Osteoblast (primary cell): ENCODE measurements at regions not wholly inside any gene's neighbourhood (a gene's known extent, or its start where the extent isn't known, plus 50 kb on each side); places are given as distances from the start of the nearest gene placed in this dataset.

Experiments
- DNase-seq: peaks from one replicate; pipeline ENCODE4 v3.0.0; 2011; ENCODE audit warnings: low spot score, mixed read lengths; ENCODE audit not compliant: insufficient read length; ENCODE audit errors: missing footprints
- H2AFZ ChIP-seq: 2 replicates; pipeline ENCODE4 v1.6.0; 2011; ENCODE audit warnings: mild to moderate bottlenecking, low read length
- H3K27ac ChIP-seq: 2 replicates; pipeline ENCODE4 v1.5.1; 2011; ENCODE audit warnings: mild to moderate bottlenecking, low read depth, low read length, moderate library complexity
- H3K27me3 ChIP-seq: 2 replicates; pipeline ENCODE4 v1.6.0; 2012; ENCODE audit warnings: mild to moderate bottlenecking, control low read depth, inconsistent platforms, low read length, moderate library complexity; ENCODE audit not compliant: insufficient read depth
- H3K36me3 ChIP-seq: 2 replicates; pipeline ENCODE4 v1.5.1; 2011; ENCODE audit warnings: mild to moderate bottlenecking, low read length, control low read depth, moderate library complexity; ENCODE audit not compliant: insufficient read depth
- H3K4me1 ChIP-seq: 2 replicates; pipeline ENCODE4 v1.5.1; 2011; ENCODE audit warnings: mild to moderate bottlenecking, low read length, control low read depth, moderate library complexity; ENCODE audit not compliant: insufficient read depth
- H3K4me2 ChIP-seq: 2 replicates; pipeline ENCODE4 v1.6.0; 2011; ENCODE audit warnings: mild to moderate bottlenecking, low read length; ENCODE audit not compliant: insufficient read depth
- H3K4me3 ChIP-seq: fragments of 200-600 bp; sonication (generic); 3 replicates; pipeline ENCODE4 v1.5.1; 2012; ENCODE audit warnings: mild to moderate bottlenecking, low read length, inconsistent platforms; ENCODE audit not compliant: insufficient read depth
- H3K79me2 ChIP-seq: 2 replicates; pipeline ENCODE4 v1.6.0; 2012; ENCODE audit warnings: mild to moderate bottlenecking, low read length, control low read depth, inconsistent platforms; ENCODE audit not compliant: insufficient read depth
- H3K9me3 ChIP-seq: 2 replicates; pipeline ENCODE4 v1.5.1; 2011; ENCODE audit warnings: low read depth, low read length, control low read depth
- H4K20me1 ChIP-seq: 2 replicates; pipeline ENCODE4 v1.6.0; 2012; ENCODE audit warnings: mild to moderate bottlenecking, low read length, control low read depth; ENCODE audit not compliant: insufficient read depth
- CTCF ChIP-seq: IDR thresholded peaks from 2 replicates; pipeline ENCODE4 v1.5.1; 2011; ENCODE audit warnings: mild to moderate bottlenecking, low read depth, low read length, moderate library complexity; ENCODE audit errors: extremely low read depth

GRCh38 chr2:191615596-191615995, 62.3 kb upstream of the NABP1 start:
- peaks cover 28% of the 10 kb centered on the region for H3K4me1 ChIP-seq

GRCh38 chr2:191617575-191617974, 60.4 kb upstream of the NABP1 start:
- Histone ChIP-seq H2AFZ (peak overlapping the region; percentile 71), H3K4me2 (no peak overlapping the region), H3K27ac (peak overlapping the region; percentile 26), H3K4me3 (no peak overlapping the region), H3K79me2 (no peaks in the 10 kb centered on the region), H3K36me3 (no peaks in the 10 kb centered on the region), H3K4me1 (peaks cover 17% of the 10 kb centered on the region), H4K20me1 (no peaks in the 10 kb centered on the region), H3K9me3 (no peaks in the 10 kb centered on the region), H3K27me3 (no peaks in the 10 kb centered on the region)
- no peak for TF ChIP-seq CTCF
- no peak for DNase-seq

More at GRCh38 chr2:191615596-191615995, 62.3 kb upstream of the NABP1 start:
- Histone ChIP-seq H3K27me3 (no peaks in the 10 kb centered on the region), H2AFZ (no peak overlapping the region), H3K4me3 (no peak overlapping the region), H3K79me2 (no peaks in the 10 kb centered on the region), H3K27ac (no peak overlapping the region), H4K20me1 (no peaks in the 10 kb centered on the region), H3K4me2 (no peak overlapping the region), H3K36me3 (no peaks in the 10 kb centered on the region), H3K9me3 (no peaks in the 10 kb centered on the region)
- no peak for TF ChIP-seq CTCF
- no peak for DNase-seq

DNA sequence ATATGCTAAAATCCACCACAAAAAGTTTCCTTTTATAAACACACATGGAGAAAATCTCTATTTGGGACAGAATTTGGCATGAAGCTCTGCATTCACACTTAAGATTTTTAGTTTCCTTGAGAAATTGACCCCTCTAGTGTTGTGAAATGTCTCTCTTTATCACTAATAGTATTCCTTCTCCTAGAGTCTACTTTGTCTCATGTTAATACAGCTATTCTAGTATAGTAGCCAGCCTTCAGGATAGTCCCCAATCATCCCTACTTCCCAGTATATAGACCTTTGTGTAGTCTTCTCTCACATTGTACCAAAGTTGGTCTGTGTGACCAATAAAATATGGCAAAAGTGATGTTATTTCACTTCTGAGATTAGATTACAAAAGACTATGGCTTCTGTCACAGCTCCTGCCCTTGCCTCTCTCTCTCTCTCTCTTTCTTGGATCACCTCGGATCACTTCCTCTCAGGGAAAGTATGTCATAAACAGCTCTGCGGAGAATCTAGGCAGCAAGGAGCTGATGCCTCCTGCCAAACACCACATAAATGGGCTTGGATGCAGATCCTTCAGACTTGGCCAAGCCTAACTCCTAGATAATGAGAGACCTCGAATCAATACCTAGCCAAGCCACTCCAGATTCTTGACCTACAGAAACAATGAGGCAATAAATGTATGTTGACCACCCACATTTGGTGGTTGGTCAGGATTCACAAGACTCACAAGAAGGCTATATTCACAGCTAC, 59.7 kb upstream of the NABP1 start:
- H4K20me1 ChIP-seq, result no peaks in the 10 kb centered on the region
- H3K9me3 ChIP-seq, result no peaks in the 10 kb centered on the region
- no peaks in the 10 kb centered on the region for H3K36me3 ChIP-seq
- no peaks in the 10 kb centered on the region for H3K79me2 ChIP-seq
- H3K4me2 ChIP-seq, result no peak overlapping the region
- peak; percentile 1 for DNase-seq
- no peak overlapping the region for H3K4me3 ChIP-seq
- peaks cover 14% of the 10 kb centered on the region for H3K4me1 ChIP-seq
- TF ChIP-seq CTCF, result no peak
- peak overlapping the region; percentile 26 for H3K27ac ChIP-seq
- H3K27me3 ChIP-seq, result no peaks in the 10 kb centered on the region
- peak overlapping the region; percentile 69 for H2AFZ ChIP-seq

GRCh38 chr2:191618786-191619185, 59.1 kb upstream of the NABP1 start:
- Histone ChIP-seq H2AFZ (no peak overlapping the region), H3K4me1 (peaks cover 14% of the 10 kb centered on the region), H3K36me3 (no peaks in the 10 kb centered on the region), H3K27ac (no peak overlapping the region), H3K4me3 (no peak overlapping the region), H3K4me2 (no peak overlapping the region), H3K27me3 (no peaks in the 10 kb centered on the region), H3K79me2 (no peaks in the 10 kb centered on the region), H3K9me3 (no peaks in the 10 kb centered on the region), H4K20me1 (no peaks in the 10 kb centered on the region)
- no peak for DNase-seq
- no peak for TF ChIP-seq CTCF
